IPS DF 6.9 (cell line): ENCODE measurements at regions not wholly inside any gene's neighbourhood (a gene's known extent, or its start where the extent isn't known, plus 50 kb on each side); places are given as distances from the start of the nearest gene placed in this dataset.

Experiments
- DNase-seq: peaks from one replicate; pipeline ENCODE4 v3.0.0-alpha.2; 2013; ENCODE audit warnings: low read depth, low spot score
- H3K27ac ChIP-seq: one replicate; pipeline ENCODE4 v1.5.1; 2013; ENCODE audit warnings: low read length, control low read depth
- H3K27me3 ChIP-seq: 2 replicates; pipeline ENCODE4 v1.6.1; 2013; ENCODE audit warnings: mild to moderate bottlenecking, low read length; ENCODE audit not compliant: control insufficient read depth, insufficient read depth
- H3K36me3 ChIP-seq: 2 replicates; pipeline ENCODE4 v1.6.1; 2013; ENCODE audit warnings: low read length; ENCODE audit not compliant: control insufficient read depth, insufficient read depth
- H3K4me1 ChIP-seq: 2 replicates; pipeline ENCODE4 v1.6.1; 2013; ENCODE audit warnings: low read length; ENCODE audit not compliant: control insufficient read depth, insufficient read depth
- H3K4me3 ChIP-seq: 2 replicates; pipeline ENCODE4 v1.5.1; 2013; ENCODE audit warnings: mild to moderate bottlenecking, low read length
- H3K9me3 ChIP-seq: 2 replicates; pipeline ENCODE4 v1.6.1; 2013; ENCODE audit warnings: low read length, inconsistent platforms; ENCODE audit not compliant: control insufficient read depth, insufficient read depth
- WGBS: extraction: QIAGEN DNeasy Blood & Tissue Kit; methylation state at CpG from one replicate; pipeline ENCODE4 v1.1.7; 2013; ENCODE audit warnings: mixed read lengths, missing lambda C conversion rate; ENCODE audit not compliant: insufficient read length, insufficient coverage; 5-methylcytosine and 5-hydroxymethylcytosine counted together

GRCh38 chr13:106756446-106756845, 188.5 kb upstream of the ARGLU1 start:
- Histone ChIP-seq H3K4me1 (no peaks in the 10 kb centered on the region), H3K9me3 (no peaks in the 10 kb centered on the region), H3K27me3 (no peaks in the 10 kb centered on the region), H3K27ac (no peak overlapping the region), H3K36me3 (no peaks in the 10 kb centered on the region), H3K4me3 (no peak overlapping the region)
- WGBS = no CpG with 5 or more reads among the region's 8 CpGs
- no peak for DNase-seq

- H3K36me3 ChIP-seq = no peaks in the 10 kb centered on the region
- H3K4me3 ChIP-seq = no peak overlapping the region
- H3K27ac ChIP-seq = no peak overlapping the region
- DNase-seq = no peak
- H3K27me3 ChIP-seq = no peaks in the 10 kb centered on the region
- no peaks in the 10 kb centered on the region for H3K9me3 ChIP-seq
- no peaks in the 10 kb centered on the region for H3K4me1 ChIP-seq
- WGBS = no CpG with 5 or more reads among the region's 9 CpGs
Measured at GRCh38 chr13:106755542-106755941, 187.6 kb upstream of the ARGLU1 start.

- Histone ChIP-seq H3K27ac (no peak overlapping the region), H3K36me3 (no peaks in the 10 kb centered on the region), H3K27me3 (no peaks in the 10 kb centered on the region), H3K9me3 (no peaks in the 10 kb centered on the region), H3K4me3 (no peak overlapping the region), H3K4me1 (no peaks in the 10 kb centered on the region)
- no peak for DNase-seq
- WGBS = no CpG with 5 or more reads among the region's 6 CpGs
Measured at GRCh38 chr13:106753251-106753650, 185.3 kb upstream of the ARGLU1 start.

- no peak overlapping the region for H3K4me3 ChIP-seq
- no peak for DNase-seq
- no peaks in the 10 kb centered on the region for H3K9me3 ChIP-seq
- H3K4me1 ChIP-seq = no peaks in the 10 kb centered on the region
- WGBS = no CpG with 5 or more reads among the region's 6 CpGs
- no peaks in the 10 kb centered on the region for H3K27me3 ChIP-seq
- H3K27ac ChIP-seq = no peak overlapping the region
- no peaks in the 10 kb centered on the region for H3K36me3 ChIP-seq
Measured at GRCh38 chr13:106752584-106753170, 184.7 kb upstream of the ARGLU1 start.

- no peak for DNase-seq
- no peak overlapping the region for H3K4me3 ChIP-seq
- no peaks in the 10 kb centered on the region for H3K27me3 ChIP-seq
- H3K27ac ChIP-seq = no peak overlapping the region
- no peaks in the 10 kb centered on the region for H3K9me3 ChIP-seq
- no CpG with 5 or more reads among the region's 2 CpGs for WGBS
- H3K4me1 ChIP-seq = no peaks in the 10 kb centered on the region
- no peaks in the 10 kb centered on the region for H3K36me3 ChIP-seq
Measured at GRCh38 chr13:106748785-106749184, 180.8 kb upstream of the ARGLU1 start.

- no CpG with 5 or more reads among the region's 6 CpGs for WGBS
Measured at GRCh38 chr13:106744516-106744915, 176.6 kb upstream of the ARGLU1 start.

GRCh38 chr13:106738186-106738678, 170.3 kb upstream of the ARGLU1 start:
- WGBS = no CpG with 5 or more reads among the region's 10 CpGs
- no peak overlapping the region for H3K4me3 ChIP-seq
- H3K36me3 ChIP-seq = no peaks in the 10 kb centered on the region
- no peak for DNase-seq
- H3K27ac ChIP-seq = no peak overlapping the region
- no peaks in the 10 kb centered on the region for H3K4me1 ChIP-seq
- no peaks in the 10 kb centered on the region for H3K27me3 ChIP-seq
- H3K9me3 ChIP-seq = no peaks in the 10 kb centered on the region

More at GRCh38 chr13:106744516-106744915, 176.6 kb upstream of the ARGLU1 start:
- H3K36me3 ChIP-seq = no peaks in the 10 kb centered on the region
- no peak for DNase-seq
- no peak overlapping the region for H3K27ac ChIP-seq
- no peaks in the 10 kb centered on the region for H3K9me3 ChIP-seq
- no peaks in the 10 kb centered on the region for H3K4me1 ChIP-seq
- H3K27me3 ChIP-seq = no peaks in the 10 kb centered on the region
- no peak overlapping the region for H3K4me3 ChIP-seq

- Histone ChIP-seq H3K9me3 (no peaks in the 10 kb centered on the region), H3K36me3 (no peaks in the 10 kb centered on the region), H3K4me3 (no peak overlapping the region), H3K27me3 (no peaks in the 10 kb centered on the region), H3K27ac (no peak overlapping the region), H3K4me1 (no peaks in the 10 kb centered on the region)
- DNase-seq = no peak
- WGBS = no CpG with 5 or more reads among the region's 12 CpGs
Measured at GRCh38 chr13:106736941-106737340, 169.0 kb upstream of the ARGLU1 start.

- no peak for DNase-seq
- no peaks in the 10 kb centered on the region for H3K9me3 ChIP-seq
- no peaks in the 10 kb centered on the region for H3K27me3 ChIP-seq
- no peaks in the 10 kb centered on the region for H3K4me1 ChIP-seq
- WGBS = no CpG with 5 or more reads among the region's 6 CpGs
- no peak overlapping the region for H3K4me3 ChIP-seq
- H3K36me3 ChIP-seq = no peaks in the 10 kb centered on the region
- H3K27ac ChIP-seq = no peak overlapping the region
Measured at GRCh38 chr13:106734198-106734597, 166.3 kb upstream of the ARGLU1 start.

GRCh38 chr13:106723036-106723435, 155.1 kb upstream of the ARGLU1 start:
- Histone ChIP-seq H3K27me3 (no peaks in the 10 kb centered on the region), H3K4me1 (no peaks in the 10 kb centered on the region; the same call in 1 of the 2 replicates), H3K36me3 (no peaks in the 10 kb centered on the region), H3K9me3 (no peaks in the 10 kb centered on the region), H3K27ac (no peak overlapping the region), H3K4me3 (no peak overlapping the region)
- DNase-seq = no peak
- WGBS = no CpG with 5 or more reads among the region's 6 CpGs

GRCh38 chr13:106722620-106723019, 154.7 kb upstream of the ARGLU1 start:
- H3K27me3 ChIP-seq = no peaks in the 10 kb centered on the region
- no peaks in the 10 kb centered on the region; the same call in 1 of the 2 replicates for H3K4me1 ChIP-seq
- WGBS = no CpG with 5 or more reads among the region's 3 CpGs

More at GRCh38 chr13:106722620-106723019, 154.7 kb upstream of the ARGLU1 start:
- no peak for DNase-seq
- Histone ChIP-seq H3K27ac (no peak overlapping the region), H3K36me3 (no peaks in the 10 kb centered on the region), H3K4me3 (no peak overlapping the region), H3K9me3 (no peaks in the 10 kb centered on the region)
